Skin epidermis (tissue), 12 donors: ENCODE measurements at regions not wholly inside any gene's neighbourhood (a gene's known extent, or its start where the extent isn't known, plus 50 kb on each side); places are given as distances from the start of the nearest gene placed in this dataset.
"Not testable (repeated sequence)": the region's sequence is repeated elsewhere in the genome, so short reads cannot be mapped to it uniquely, and the experiment has no call there.

Experiments
- H3K27ac ChIP-seq, 21 experiments: fragments of 200-600 bp; sonication (generic) in 11 of 21; one replicate each; pipeline ENCODE4 v1.5.0; 2020; ENCODE audit warnings: mild to moderate bottlenecking in 3 of 21, inconsistent platforms in 2 of 21, moderate library complexity in 2 of 21
- H3K4me3 ChIP-seq, 7 experiments: fragments of 200-600 bp; sonication (generic) in 2 of 7; one replicate each; pipeline ENCODE4 v1.5.0; 2020; ENCODE audit warnings: inconsistent platforms in 2 of 7, mild to moderate bottlenecking in 2 of 7, moderate library complexity in 1 of 7

- Histone ChIP-seq H3K4me3 (no peak overlapping the region), H3K27ac (no peak overlapping the region)
Observed at GRCh38 chr1:172790245-172790644, 131.3 kb downstream of the FASLG start.

GRCh38 chr1:172793823-172794222 lies 134.9 kb downstream of the FASLG start:
- Histone ChIP-seq H3K4me3 (no peak overlapping the region), H3K27ac (no peak overlapping the region)

GRCh38 chr1:172795741-172796140 lies 136.8 kb downstream of the FASLG start:
- H3K4me3 ChIP-seq = no peak overlapping the region
- H3K27ac ChIP-seq = no peak overlapping the region

- not testable (repeated sequence) for H3K27ac ChIP-seq, H3K4me3 ChIP-seq
Observed at GRCh38 chr1:172799804-172800203, 140.9 kb downstream of the FASLG start.

GRCh38 chr1:172801771-172802322 lies 142.9 kb downstream of the FASLG start:
- Histone ChIP-seq H3K4me3 (no peak overlapping the region), H3K27ac (no peak overlapping the region)

- H3K4me3 ChIP-seq = no peak overlapping the region
Observed at GRCh38 chr1:172809750-172810149, 150.8 kb downstream of the FASLG start.

GRCh38 chr1:172810480-172811175 lies 151.7 kb downstream of the FASLG start:
- Histone ChIP-seq H3K4me3 (no peak overlapping the region), H3K27ac (no peak overlapping the region)

More at GRCh38 chr1:172809750-172810149, 150.8 kb downstream of the FASLG start:
- H3K27ac ChIP-seq = no peak overlapping the region

GRCh38 chr1:172811694-172812093 lies 152.8 kb downstream of the FASLG start:
- no peak overlapping the region for H3K27ac ChIP-seq
- no peak overlapping the region for H3K4me3 ChIP-seq

GRCh38 chr1:172812118-172812517 lies 153.2 kb downstream of the FASLG start:
- Histone ChIP-seq H3K4me3 (no peak overlapping the region), H3K27ac (no peak overlapping the region)

GRCh38 chr1:172813330-172813729 lies 154.4 kb downstream of the FASLG start:
- Histone ChIP-seq H3K27ac (no peak overlapping the region), H3K4me3 (no peak overlapping the region)

- H3K4me3 ChIP-seq = no peak overlapping the region
- no peak overlapping the region for H3K27ac ChIP-seq
Observed at GRCh38 chr1:172814428-172814827, 155.5 kb downstream of the FASLG start.

- H3K4me3 ChIP-seq = no peak overlapping the region
- no peak overlapping the region for H3K27ac ChIP-seq
Observed at GRCh38 chr1:172815740-172816139, 156.8 kb downstream of the FASLG start.

- Histone ChIP-seq H3K27ac (peak overlapping the region in 11 of 21 experiments; percentile 2 to 85 (median 43)), H3K4me3 (no peak overlapping the region)
Observed at GRCh38 chr1:172818841-172819527, 160.1 kb downstream of the FASLG start.

- no peak overlapping the region for H3K27ac ChIP-seq
- H3K4me3 ChIP-seq = no peak overlapping the region
Observed at GRCh38 chr1:172820475-172821158, 161.7 kb downstream of the FASLG start.

GRCh38 chr1:172821609-172822274 lies 162.8 kb downstream of the FASLG start:
- no peak overlapping the region for H3K4me3 ChIP-seq

GRCh38 chr1:172822886-172823285 lies 164.0 kb downstream of the FASLG start:
- Histone ChIP-seq H3K27ac (no peak overlapping the region), H3K4me3 (no peak overlapping the region)

More at GRCh38 chr1:172821609-172822274, 162.8 kb downstream of the FASLG start:
- H3K27ac ChIP-seq = peak overlapping the region in 1 of 21 experiments; percentile 26

GRCh38 chr1:172823534-172823933 lies 164.6 kb downstream of the FASLG start:
- peak overlapping the region in 1 of 21 experiments; percentile 1 for H3K27ac ChIP-seq
- H3K4me3 ChIP-seq = no peak overlapping the region

- Histone ChIP-seq H3K4me3 (no peak overlapping the region), H3K27ac (no peak overlapping the region)
Observed at GRCh38 chr1:172824209-172824608, 165.3 kb downstream of the FASLG start.

GRCh38 chr1:172826096-172826741 lies 167.3 kb downstream of the FASLG start:
- H3K27ac ChIP-seq = peak overlapping the region in 14 of 21 experiments; percentile 3 to 72 (median 31)
- no peak overlapping the region for H3K4me3 ChIP-seq
